ENCODE measurements at regions not wholly inside any gene's neighbourhood (a gene's known extent, or its start where the extent isn't known, plus 50 kb on each side); places are given as distances from the start of the nearest gene placed in this dataset.

DNA sequence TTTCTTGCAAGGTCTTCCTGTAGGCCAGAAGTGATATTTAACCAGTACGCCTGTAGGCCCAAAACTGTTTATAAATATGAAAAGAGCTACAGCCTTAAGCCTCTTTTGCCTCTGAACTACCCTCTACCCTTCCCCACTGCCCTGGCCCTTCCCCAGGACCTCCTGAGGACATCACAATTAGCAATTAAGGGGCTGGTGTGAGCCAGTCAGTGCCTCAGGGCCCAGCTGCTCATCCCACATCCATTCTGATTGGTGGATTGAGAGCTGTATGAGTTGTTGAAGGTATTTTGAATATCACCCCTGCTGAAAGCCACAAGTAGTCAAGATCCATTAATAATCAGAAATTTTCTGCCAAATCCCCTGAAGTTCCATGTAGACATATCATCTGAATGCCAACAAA is 126.3 kb upstream of the TACR1 start:
- TF ChIP-seq, protein P1, sequence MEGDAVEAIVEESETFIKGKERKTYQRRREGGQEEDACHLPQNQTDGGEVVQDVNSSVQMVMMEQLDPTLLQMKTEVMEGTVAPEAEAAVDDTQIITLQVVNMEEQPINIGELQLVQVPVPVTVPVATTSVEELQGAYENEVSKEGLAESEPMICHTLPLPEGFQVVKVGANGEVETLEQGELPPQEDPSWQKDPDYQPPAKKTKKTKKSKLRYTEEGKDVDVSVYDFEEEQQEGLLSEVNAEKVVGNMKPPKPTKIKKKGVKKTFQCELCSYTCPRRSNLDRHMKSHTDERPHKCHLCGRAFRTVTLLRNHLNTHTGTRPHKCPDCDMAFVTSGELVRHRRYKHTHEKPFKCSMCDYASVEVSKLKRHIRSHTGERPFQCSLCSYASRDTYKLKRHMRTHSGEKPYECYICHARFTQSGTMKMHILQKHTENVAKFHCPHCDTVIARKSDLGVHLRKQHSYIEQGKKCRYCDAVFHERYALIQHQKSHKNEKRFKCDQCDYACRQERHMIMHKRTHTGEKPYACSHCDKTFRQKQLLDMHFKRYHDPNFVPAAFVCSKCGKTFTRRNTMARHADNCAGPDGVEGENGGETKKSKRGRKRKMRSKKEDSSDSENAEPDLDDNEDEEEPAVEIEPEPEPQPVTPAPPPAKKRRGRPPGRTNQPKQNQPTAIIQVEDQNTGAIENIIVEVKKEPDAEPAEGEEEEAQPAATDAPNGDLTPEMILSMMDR (IDR thresholded peaks at IDR 0.05; ENCODE audit: low read depth, low read length, poor library complexity, severe bottlenecking) = no peak
- TF ChIP-seq EZH2phosphoT487 (IDR thresholded peaks at IDR 0.05; ENCODE audit: borderline replicate concordance, low read length) = no peak
